ENCODE measurements at regions not wholly inside any gene's neighbourhood (a gene's known extent, or its start where the extent isn't known, plus 50 kb on each side); places are given as distances from the start of the nearest gene placed in this dataset.
"Not testable (repeated sequence)": the region's sequence is repeated elsewhere in the genome, so short reads cannot be mapped to it uniquely, and the experiment has no call there.

DNA sequence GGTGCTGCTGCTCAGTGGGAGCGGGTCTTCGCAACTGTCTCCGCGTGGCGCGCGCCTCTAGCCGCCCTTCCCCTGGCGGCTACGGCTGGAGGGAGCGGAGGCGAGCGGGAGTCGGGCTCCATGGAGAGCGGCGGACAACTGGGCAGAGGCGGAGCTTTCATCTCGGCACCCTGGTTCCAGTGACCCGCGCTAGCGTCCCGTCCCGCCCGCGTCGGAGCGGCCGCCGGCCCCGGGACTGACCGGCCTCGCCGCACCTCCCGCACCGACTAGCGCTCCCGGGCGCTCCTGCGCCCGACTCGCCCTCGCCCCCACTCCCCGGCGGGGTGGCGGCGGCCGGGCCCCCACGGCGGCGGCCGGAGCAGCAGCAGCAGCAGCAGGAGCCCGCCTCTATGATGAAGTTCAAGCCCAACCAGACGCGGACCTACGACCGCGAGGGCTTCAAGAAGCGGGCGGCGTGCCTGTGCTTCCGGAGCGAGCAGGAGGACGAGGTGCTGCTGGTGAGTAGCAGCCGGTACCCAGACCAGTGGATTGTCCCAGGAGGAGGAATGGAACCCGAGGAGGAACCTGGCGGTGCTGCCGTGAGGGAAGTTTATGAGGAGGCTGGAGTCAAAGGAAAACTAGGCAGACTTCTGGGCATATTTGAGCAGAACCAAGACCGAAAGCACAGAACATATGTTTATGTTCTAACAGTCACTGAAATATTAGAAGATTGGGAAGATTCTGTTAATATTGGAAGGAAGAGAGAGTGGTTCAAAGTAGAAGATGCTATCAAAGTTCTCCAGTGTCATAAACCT is 69.2 kb upstream of the NOTCH2NLA start:
- TF ChIP-seq, protein P1, sequence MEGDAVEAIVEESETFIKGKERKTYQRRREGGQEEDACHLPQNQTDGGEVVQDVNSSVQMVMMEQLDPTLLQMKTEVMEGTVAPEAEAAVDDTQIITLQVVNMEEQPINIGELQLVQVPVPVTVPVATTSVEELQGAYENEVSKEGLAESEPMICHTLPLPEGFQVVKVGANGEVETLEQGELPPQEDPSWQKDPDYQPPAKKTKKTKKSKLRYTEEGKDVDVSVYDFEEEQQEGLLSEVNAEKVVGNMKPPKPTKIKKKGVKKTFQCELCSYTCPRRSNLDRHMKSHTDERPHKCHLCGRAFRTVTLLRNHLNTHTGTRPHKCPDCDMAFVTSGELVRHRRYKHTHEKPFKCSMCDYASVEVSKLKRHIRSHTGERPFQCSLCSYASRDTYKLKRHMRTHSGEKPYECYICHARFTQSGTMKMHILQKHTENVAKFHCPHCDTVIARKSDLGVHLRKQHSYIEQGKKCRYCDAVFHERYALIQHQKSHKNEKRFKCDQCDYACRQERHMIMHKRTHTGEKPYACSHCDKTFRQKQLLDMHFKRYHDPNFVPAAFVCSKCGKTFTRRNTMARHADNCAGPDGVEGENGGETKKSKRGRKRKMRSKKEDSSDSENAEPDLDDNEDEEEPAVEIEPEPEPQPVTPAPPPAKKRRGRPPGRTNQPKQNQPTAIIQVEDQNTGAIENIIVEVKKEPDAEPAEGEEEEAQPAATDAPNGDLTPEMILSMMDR (IDR thresholded peaks at IDR 0.05): not testable (repeated sequence)
- not testable (repeated sequence) for TF ChIP-seq POLR2A (IDR thresholded peaks at IDR 0.05)
